ENCODE measurements at regions not wholly inside any gene's neighbourhood (a gene's known extent, or its start where the extent isn't known, plus 50 kb on each side); places are given as distances from the start of the nearest gene placed in this dataset.
"Not testable (repeated sequence)": the region's sequence is repeated elsewhere in the genome, so short reads cannot be mapped to it uniquely, and the experiment has no call there.

DNA sequence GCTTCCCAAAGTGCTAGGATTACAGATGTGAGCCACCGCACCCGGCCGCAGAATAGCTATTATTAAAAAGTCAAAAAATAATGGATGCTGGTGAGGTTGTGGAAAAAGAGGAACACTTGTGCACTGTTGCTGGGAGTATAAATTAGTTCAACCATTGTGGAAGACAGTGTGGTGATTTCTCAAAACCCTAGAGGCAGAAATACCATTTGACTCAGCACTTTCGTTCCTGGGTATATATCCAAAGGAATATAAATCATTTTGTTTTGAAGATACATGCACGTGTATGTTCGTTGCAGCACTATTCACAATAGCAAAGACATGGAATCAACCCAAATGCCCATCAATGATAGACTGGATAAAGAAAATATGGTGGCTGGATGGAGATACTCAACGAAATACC lies 132.1 kb upstream of the MED13 start:
- TF ChIP-seq, protein P1, sequence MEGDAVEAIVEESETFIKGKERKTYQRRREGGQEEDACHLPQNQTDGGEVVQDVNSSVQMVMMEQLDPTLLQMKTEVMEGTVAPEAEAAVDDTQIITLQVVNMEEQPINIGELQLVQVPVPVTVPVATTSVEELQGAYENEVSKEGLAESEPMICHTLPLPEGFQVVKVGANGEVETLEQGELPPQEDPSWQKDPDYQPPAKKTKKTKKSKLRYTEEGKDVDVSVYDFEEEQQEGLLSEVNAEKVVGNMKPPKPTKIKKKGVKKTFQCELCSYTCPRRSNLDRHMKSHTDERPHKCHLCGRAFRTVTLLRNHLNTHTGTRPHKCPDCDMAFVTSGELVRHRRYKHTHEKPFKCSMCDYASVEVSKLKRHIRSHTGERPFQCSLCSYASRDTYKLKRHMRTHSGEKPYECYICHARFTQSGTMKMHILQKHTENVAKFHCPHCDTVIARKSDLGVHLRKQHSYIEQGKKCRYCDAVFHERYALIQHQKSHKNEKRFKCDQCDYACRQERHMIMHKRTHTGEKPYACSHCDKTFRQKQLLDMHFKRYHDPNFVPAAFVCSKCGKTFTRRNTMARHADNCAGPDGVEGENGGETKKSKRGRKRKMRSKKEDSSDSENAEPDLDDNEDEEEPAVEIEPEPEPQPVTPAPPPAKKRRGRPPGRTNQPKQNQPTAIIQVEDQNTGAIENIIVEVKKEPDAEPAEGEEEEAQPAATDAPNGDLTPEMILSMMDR (IDR thresholded peaks at IDR 0.05) = not testable (repeated sequence)
- not testable (repeated sequence) for TF ChIP-seq POLR2A (IDR thresholded peaks at IDR 0.05)
